ENCODE measurements at regions not wholly inside any gene's neighbourhood (a gene's known extent, or its start where the extent isn't known, plus 50 kb on each side); places are given as distances from the start of the nearest gene placed in this dataset.

GRCh38 chr18:44495151-44495550 is 185.5 kb upstream of the SETBP1 start:
- TF ChIP-seq CTCF (optimal IDR thresholded peaks at IDR 0.05 in 1 of 3, IDR thresholded peaks at IDR 0.05 in 1 of 3, conservative IDR thresholded peaks at IDR 0.05 in 1 of 3; ENCODE audit: extremely low read depth in 1 of 3, insufficient read depth in 2 of 3, low read length in 3 of 3) (no peak), EZH2 (IDR thresholded peaks at IDR 0.05; ENCODE audit: low read length) (no peak)

Data from keratinocyte (primary cell).